ENCODE measurements at regions not wholly inside any gene's neighbourhood (a gene's known extent, or its start where the extent isn't known, plus 50 kb on each side); places are given as distances from the start of the nearest gene placed in this dataset.

DNA sequence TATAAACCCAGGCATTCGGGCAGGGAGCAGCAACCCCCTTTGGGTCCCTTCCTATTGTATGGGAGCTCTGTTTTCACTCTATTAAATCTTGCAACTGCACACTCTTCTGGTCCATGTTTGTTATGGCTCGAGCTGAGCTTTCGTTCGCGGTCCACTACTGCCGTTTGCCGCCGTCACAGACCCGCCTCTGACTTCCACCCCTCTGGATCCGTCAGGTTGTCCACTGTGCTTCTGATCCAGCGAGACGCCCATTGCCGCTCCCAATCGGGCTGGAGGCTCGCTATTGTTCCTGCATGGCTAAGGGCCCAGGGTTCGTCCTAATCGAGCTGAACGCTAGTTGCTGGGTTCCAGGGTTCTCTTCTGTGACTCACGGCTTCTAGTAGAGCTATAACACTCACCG lies 111.3 kb downstream of the TMEM170B start:
- Histone ChIP-seq H3K27me3 (ENCODE audit: control insufficient read depth, insufficient read depth, low read length) (no peaks in the 10 kb centered on the region), H3K9me3 (ENCODE audit: control insufficient read depth in 2 of 3, insufficient read depth in 1 of 3, low read length in 3 of 3) (no peaks in the 10 kb centered on the region), H3K4me3 (ENCODE audit: low read length in 3 of 3) (no peak overlapping the region), H3K36me3 (ENCODE audit: control insufficient read depth in 2 of 3, insufficient read depth in 3 of 3, low read length in 3 of 3) (no peaks in the 10 kb centered on the region), H3K4me1 (ENCODE audit: control insufficient read depth in 2 of 3, insufficient read depth in 2 of 3, low read depth in 1 of 3, low read length in 3 of 3) (peaks cover 0 to 10% (median 10%) of the 10 kb centered on the region in 3 donors), H3K9ac (ENCODE audit: low read length in 3 of 3) (no peak overlapping the region), H3K27ac (ENCODE audit: low read depth in 2 of 2, low read length in 2 of 2) (no peak overlapping the region)
- no peak for FAIRE-seq
- TF ChIP-seq, protein P1, sequence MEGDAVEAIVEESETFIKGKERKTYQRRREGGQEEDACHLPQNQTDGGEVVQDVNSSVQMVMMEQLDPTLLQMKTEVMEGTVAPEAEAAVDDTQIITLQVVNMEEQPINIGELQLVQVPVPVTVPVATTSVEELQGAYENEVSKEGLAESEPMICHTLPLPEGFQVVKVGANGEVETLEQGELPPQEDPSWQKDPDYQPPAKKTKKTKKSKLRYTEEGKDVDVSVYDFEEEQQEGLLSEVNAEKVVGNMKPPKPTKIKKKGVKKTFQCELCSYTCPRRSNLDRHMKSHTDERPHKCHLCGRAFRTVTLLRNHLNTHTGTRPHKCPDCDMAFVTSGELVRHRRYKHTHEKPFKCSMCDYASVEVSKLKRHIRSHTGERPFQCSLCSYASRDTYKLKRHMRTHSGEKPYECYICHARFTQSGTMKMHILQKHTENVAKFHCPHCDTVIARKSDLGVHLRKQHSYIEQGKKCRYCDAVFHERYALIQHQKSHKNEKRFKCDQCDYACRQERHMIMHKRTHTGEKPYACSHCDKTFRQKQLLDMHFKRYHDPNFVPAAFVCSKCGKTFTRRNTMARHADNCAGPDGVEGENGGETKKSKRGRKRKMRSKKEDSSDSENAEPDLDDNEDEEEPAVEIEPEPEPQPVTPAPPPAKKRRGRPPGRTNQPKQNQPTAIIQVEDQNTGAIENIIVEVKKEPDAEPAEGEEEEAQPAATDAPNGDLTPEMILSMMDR (IDR thresholded peaks at IDR 0.05; ENCODE audit: borderline replicate concordance, extremely low read depth, insufficient read depth), result no peak
- intact Hi-C loops (cut with DNase I), result no loop called here
- DNase-seq, result no peak

- H3K36me3 ChIP-seq (ENCODE audit: control insufficient read depth in 2 of 3, insufficient read depth in 3 of 3, low read length in 3 of 3), result no peaks in the 10 kb centered on the region
- H3K27ac ChIP-seq (ENCODE audit: low read depth in 2 of 2, low read length in 2 of 2), result no peak overlapping the region
- FAIRE-seq, result no peak
- peaks cover 0 to 10% (median 10%) of the 10 kb centered on the region in 3 donors for H3K4me1 ChIP-seq (ENCODE audit: control insufficient read depth in 2 of 3, insufficient read depth in 2 of 3, low read depth in 1 of 3, low read length in 3 of 3)
- H3K9me3 ChIP-seq (ENCODE audit: control insufficient read depth in 2 of 3, insufficient read depth in 1 of 3, low read length in 3 of 3), result no peaks in the 10 kb centered on the region
- DNase-seq, result peak in 3 of 5 donors; percentile 16 to 48 (median 35)
- no peaks in the 10 kb centered on the region for H3K27me3 ChIP-seq (ENCODE audit: control insufficient read depth, insufficient read depth, low read length)
- intact Hi-C loops (cut with DNase I), result no loop called here
- no peak overlapping the region for H3K4me3 ChIP-seq (ENCODE audit: low read length in 3 of 3)
- TF ChIP-seq, protein P1 (IDR thresholded peaks at IDR 0.05; ENCODE audit: borderline replicate concordance, extremely low read depth, insufficient read depth), result no peak
- H3K9ac ChIP-seq (ENCODE audit: low read length in 3 of 3), result no peak overlapping the region
Measured at GRCh38 chr6:11650025-11650696, 112.6 kb downstream of the TMEM170B start.

GRCh38 chr6:11650711-11651110 lies 113.2 kb downstream of the TMEM170B start:
- TF ChIP-seq, protein P1 (IDR thresholded peaks at IDR 0.05; ENCODE audit: borderline replicate concordance, extremely low read depth, insufficient read depth), result no peak
- DNase-seq (no peak), FAIRE-seq (no peak)
- Histone ChIP-seq H3K4me1 (ENCODE audit: control insufficient read depth in 2 of 3, insufficient read depth in 2 of 3, low read depth in 1 of 3, low read length in 3 of 3) (peaks cover 0 to 11% (median 11%) of the 10 kb centered on the region in 3 donors), H3K27me3 (ENCODE audit: control insufficient read depth, insufficient read depth, low read length) (no peaks in the 10 kb centered on the region), H3K27ac (ENCODE audit: low read depth in 2 of 2, low read length in 2 of 2) (no peak overlapping the region), H3K9me3 (ENCODE audit: control insufficient read depth in 2 of 3, insufficient read depth in 1 of 3, low read length in 3 of 3) (no peaks in the 10 kb centered on the region), H3K36me3 (ENCODE audit: control insufficient read depth in 2 of 3, insufficient read depth in 3 of 3, low read length in 3 of 3) (no peaks in the 10 kb centered on the region), H3K9ac (ENCODE audit: low read length in 3 of 3) (no peak overlapping the region), H3K4me3 (ENCODE audit: low read length in 3 of 3) (no peak overlapping the region)
- intact Hi-C loops (cut with DNase I), result no loop called here

Measured in kidney (tissue), 13 donors.